ENCODE measurements at regions not wholly inside any gene's neighbourhood (a gene's known extent, or its start where the extent isn't known, plus 50 kb on each side); places are given as distances from the start of the nearest gene placed in this dataset.

DNA sequence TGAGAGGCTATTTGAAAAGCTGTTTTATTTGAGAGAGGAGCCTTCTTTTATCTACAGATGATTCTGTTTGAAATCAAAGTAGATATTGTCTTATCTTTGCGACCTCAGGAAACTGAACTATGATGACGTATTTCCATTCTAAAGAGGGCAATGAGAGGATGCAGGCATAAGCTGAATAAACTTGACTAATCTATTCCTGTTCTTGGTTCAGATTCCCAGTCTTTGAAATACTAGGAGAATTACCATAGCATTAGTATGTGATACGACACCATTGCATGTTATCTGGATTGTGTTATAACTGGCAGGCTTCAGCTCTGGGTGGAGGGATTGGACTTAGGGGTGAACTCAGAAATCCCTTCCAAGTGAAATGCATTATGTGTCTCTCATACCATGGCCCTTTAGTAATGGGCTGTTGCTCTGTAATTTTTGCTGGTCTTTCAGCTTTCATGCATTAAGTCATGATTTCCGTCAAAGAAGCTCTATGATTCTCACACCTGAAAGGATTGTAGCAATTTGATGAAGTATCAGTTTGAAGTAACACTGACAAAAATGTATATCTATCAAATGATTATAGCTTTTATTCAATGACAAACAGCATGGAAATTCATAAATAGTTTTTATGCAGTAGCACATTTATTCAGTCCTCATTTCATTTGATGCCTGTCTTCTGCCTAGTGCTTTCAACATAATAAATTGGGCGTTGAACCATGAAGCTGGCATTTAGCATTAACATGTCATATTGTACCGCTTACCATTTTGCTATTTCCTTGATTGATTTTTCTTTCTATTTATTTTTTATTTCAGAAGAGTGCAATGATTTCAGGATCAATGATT lies 138.4 kb upstream of the SPACA1 start:
- no peak for DNase-seq (ENCODE audit: low spot score)

DNA sequence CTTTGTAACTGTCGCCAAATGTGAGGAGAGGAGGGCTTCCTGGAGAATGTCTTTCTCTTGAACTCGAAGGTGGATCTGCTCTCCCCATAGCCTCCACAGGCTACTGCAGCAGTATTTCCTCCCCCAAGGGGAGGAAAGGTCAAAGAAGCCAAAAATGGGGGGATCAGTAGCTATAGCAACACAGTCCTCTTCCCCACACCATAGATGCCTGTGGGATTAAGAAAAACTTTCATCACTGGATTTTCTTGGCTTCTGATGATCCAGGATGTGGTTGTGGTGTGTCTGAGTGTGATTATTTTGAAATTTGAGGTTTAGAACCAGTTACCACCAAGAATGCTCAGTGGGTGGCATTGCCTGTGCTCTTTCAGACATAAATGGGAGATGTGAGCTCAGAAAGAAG lies 140.1 kb upstream of the SPACA1 start:
- DNase-seq (ENCODE audit: low spot score): no peak

DNA sequence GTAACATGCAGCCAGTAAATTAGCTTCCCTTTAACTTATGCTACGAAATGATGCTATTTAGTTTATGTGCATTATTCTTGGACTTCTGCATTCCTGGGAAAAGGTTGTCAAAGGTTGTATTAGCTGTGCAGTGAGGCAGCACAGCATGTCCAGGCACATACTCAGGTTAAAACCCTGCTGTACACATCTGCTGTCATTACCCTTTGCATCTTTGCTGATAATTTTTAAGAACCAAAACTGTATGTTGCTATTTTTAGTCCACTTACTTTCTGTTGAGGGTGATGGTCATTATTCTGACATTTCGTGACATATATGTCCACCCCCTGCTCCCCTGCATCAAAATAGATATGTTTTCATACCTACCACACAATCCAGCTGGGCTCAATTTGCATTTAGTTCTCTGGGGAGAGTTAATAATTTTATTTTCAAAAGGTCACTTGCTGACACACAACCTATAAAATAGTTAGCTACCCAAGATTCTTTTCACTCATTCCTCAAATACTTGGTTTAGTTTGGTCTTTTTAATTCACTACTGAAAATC lies 142.5 kb upstream of the SPACA1 start:
- DNase-seq (ENCODE audit: low spot score): no peak

DNA sequence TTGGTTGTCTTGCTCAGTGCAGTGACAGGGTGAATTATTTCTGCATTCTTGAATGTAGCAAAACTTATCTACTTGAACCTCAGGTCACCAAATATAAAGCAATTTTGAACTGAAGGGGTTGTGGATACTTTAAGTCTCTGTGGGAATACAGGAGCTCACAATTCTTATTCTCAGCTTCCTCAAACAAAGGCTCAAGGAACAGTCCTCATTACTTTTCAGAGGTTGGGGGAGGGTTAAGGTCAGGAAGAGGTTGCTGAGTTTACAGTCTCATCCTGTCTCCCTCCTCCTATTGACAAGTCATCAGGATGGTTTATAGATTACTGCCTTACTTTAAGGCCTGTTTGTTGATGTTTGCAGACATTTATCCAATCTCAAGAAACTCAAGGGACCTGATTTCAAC lies 143.6 kb upstream of the SPACA1 start:
- no peak for DNase-seq (ENCODE audit: low spot score)

DNA sequence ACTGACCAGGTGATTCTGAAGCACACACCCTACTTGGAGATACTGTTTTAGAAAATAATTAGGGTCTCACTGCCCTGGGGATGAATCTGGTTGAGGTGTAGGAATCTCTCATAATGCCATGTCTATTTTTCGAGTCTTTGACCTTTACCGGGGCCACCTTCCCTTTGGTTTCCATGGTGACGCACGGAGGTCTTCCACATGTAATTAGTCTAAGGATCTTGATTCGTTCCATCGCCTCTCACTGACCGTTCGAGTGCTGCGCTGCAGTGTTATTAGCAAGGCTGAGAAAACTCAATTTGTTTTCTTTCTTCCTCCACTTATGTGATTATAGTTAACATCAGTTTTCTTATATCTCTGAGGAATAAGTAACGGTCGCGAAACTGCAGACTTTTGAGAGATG lies 144.3 kb upstream of the SPACA1 start:
- no peak for DNase-seq (ENCODE audit: low spot score)

DNA sequence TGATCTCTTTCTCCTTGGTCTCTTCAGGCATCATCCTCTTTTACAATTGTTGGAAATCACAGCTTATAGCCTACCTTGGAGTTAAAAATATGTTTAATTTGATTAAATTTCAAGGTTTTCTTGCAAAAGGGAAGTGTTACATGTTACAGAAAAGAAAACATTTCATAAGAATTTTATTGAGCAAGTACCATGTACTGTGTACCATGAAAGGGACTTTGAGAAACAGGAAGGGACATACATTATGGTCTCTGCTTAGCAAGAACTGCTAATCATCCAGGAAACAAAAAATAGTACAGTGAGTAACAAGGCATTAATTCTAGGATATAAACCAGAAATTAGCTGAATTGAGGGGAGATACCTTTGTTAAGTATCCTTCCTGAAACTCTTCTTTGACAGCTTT lies 145.3 kb upstream of the SPACA1 start:
- no peak for DNase-seq (ENCODE audit: low spot score)

DNA sequence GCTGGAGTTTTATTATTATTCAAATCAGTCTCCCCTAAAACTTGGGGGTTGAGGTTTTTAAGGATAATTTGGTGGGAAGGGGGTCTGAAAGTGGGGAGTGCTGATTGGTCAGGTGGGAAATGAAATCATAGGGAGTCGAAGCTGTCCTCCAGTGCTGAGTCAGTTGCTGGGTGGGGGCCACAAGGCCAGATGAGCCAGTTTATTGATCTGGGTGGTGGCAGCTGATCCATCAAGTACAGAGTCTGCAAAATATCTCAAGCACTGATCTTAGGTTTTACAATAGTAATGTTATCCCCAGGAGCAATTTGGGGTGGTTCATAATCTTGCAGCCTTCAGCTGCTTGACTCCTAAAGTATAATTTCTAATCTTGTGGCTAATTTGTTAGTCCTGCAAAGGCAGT lies 146.0 kb upstream of the SPACA1 start:
- DNase-seq (ENCODE audit: low spot score): no peak

DNA sequence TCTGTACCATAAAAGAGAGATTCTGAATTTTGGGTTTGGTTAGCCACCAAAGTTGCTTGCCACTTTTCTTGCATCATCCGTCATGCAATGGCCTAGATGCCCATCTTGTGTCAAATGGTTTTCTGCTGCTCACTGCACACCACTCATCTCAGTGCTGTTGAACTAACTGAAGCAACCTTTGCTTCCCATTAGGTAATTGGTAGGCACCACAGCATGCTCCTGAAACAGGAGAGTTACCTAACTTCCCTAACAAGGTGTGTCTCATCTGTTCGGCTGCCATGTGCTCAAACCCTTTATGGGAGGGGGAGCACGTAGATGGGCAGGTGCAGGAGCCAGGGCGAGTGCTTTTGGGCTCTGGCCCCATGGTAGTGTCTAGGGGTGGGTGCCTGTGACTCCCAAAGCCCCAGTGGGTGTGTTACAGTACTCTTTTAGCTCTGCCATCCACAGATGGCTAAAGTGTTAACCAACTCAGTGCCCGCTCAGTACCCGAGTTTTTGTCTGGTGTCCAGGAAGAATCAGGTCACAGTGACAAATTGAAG lies 147.4 kb upstream of the SPACA1 start:
- no peak for DNase-seq (ENCODE audit: low spot score)

DNA sequence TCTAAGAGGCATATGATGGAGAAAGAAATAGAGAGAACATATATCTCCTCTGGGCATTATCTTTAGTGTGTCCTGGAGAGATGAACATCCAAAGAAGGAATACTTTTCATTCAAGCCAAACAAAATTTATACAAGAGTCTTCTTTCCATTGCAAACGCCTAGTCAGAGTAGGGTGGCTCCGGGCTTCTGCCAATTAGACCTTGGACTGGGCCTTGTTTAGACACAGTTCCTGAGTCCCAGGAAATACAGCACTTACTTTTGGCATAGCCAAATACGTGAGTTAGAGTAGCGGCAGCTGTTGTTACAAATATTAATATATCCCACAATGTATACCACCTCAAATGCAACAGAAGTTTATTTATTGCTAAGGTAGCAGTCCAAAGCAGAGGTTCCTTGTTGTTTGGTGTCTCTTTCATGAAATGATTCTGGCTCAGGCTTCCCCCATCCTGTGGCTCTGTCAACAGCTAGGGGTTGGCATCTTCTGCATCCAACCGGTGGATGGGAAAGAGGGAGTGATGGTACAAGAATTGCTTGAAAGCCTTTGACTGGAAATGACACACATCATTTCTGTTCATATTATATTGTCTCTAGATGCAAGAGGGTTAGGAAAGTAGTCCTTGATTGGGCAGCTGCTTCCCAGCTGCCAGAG lies 148.0 kb upstream of the SPACA1 start:
- no peak for DNase-seq (ENCODE audit: low spot score)

DNA sequence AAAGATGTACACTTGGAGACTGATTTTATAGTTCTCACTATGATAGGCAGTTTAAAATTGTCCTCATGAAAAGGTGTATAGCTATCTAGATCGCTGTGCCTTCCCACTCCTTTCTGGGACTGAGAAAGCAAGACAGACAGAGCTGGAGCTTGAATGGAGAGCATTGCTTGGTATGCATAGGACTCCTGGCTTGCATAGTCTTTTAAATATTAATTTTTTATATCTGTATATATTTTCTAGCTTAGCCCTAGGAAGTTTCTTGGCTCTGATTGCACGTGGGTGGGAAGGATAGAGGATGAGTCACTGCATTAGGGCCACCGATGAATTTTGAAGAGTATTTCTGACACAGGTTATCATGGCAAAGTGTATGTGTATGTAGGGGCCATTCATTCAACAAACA lies 150.0 kb upstream of the SPACA1 start:
- peak; percentile 52 for DNase-seq (ENCODE audit: low spot score)

DNA sequence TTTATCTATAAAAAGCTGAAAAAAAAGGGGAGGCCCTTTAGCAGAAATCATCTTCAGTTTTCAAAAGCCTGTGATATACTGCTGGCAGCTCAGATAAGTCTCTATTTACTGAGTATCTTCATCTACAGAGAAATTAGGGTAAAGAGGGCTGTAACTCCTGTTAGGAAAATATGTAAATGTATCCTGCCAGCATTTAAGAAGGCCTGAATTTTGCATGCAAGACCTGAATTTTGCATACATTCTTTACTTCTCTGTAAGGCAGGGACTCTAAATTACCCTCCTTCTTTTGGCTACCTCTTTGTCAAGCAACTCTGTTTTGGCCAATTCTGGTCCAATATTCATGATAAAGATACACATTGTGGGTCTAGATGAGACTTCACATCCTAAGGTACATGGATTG lies 150.6 kb upstream of the SPACA1 start:
- no peak for DNase-seq (ENCODE audit: low spot score)

DNA sequence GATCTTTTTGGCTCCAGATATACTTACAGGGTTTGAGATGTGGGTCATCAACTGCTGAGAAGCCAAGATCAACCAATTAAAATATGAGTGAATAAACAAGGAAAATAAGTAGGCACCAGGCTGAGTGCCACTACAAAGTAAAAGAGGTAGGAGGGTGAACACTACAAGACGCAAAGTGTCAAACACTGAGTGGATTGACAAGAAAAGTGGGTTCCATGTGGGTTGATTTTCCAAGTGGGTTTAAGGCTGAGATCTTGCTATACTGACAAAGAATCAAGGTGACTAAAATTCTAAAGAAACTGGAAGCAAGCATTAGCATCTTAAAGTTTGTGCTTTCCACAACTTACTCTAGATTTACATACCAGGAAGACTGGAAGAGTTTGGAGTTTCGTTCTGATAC lies 160.4 kb upstream of the SPACA1 start:
- DNase-seq (ENCODE audit: low spot score): peak; percentile 63

DNA sequence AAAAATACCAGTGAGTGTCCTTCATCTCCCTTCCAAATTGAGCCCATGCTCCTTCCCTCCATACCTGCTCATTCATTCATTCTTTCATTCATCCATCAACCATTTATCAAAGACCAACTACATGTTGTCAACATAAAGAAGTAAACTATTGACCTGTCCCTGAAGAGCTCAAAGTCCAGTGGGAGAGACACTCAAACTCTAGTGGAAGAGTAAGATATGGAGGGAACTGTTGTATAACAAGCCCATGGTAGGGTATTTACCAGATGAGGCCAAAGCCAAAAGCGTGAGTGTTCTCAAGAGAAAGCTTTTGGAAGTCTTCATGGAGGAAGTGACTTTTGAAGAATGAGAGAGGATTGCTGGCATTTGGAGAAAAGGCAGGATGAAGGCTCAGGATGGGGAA lies 163.4 kb upstream of the SPACA1 start:
- DNase-seq (ENCODE audit: low spot score): no peak

DNA sequence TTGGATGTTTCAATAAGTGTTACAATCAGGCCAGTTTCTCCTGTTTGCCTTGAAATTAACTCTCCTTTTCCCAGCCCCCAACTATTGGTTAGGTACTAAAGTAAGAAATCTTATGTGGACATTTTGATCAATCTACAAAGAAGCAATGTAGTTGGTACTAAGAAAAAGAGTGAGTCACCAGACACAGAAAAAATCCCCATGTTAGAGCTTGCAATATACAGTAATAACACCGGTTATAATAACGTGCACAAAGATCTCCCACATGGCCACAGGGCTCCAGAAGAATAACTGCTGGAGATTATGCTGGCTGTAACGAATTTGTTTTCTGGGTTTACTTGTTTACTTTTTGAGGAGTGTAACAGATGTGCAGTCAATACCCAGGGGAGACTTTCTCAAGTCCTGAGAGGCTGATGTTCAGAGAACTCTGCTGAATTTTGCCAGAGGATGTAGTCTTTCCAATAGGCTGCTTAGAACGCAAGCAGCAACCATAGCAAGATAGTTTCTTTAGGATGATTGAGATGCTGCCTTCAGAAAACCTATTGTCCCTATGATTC lies 166.2 kb upstream of the SPACA1 start:
- no peak for DNase-seq (ENCODE audit: low spot score)

DNA sequence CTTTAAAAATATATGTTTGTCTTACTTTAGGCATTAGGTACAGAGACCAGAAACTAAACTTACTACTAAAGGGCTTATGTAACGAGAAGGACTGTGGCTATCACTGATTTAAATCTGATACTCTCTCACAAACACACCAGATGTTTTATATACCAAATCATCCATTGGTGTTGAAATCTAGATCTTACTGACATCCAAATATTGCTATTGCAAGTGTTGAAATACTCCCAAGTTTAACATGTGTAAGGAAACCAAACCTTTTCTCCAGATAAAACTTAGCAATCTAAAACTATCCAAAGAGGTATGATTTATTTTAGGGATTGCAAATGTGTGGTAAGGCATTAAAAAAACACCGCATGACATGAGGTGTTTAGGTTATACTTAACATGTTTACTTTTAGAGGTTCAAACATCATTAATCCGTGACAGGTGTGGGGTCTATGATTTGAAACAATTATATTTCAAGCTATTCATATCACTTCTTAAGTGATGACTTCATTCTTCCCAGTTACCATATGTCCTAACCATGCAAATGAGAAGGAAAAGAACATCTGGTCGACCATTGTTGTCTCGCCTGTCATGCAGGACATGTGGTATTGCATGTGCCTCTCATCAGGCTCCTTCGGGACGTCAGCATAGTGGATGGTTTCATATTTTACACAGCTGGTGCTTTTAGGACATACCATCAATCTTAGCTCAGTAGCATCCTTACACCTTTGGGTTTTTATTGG lies 168.3 kb upstream of the SPACA1 start:
- no peak for DNase-seq (ENCODE audit: low spot score)

DNA sequence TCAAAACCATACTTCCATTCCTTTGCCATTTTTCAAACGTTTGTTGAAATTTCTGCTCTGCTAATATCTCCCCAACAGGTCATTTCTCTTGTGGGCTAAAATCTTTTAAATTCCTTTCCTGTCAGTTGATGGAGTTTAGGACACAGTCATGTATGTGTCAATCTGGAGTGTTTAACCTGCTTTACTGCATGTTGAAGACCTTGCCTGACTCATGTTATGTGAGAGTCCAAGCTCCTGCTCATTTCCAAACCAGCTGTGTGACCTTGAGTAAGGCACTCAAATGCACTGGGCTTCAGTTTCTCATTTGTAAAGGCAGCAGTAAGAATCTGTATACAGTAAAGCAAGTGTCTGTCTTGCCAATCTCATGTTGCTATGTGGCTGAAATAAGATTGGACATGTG lies 171.9 kb upstream of the SPACA1 start:
- DNase-seq (ENCODE audit: low spot score): no peak

DNA sequence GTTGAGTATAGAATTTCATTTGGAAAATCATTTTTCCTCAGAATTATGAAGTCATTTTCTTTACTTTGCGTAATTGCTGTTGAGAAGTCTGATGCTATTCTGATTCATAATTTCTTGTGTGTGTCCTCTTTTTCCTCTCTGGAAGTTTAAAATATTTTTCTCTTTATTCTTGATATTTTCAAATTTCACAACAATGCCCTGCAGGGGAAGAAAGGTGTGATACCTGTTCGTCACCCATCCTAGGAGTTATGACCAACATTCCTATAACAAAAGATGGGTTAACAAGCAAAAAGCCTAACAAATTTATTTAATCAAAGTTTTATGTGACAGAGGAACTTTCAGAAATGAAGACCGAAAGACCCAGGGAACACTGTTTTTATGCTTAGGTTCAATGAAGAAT lies 171.5 kb upstream of the AKIRIN2 start:
- DNase-seq (ENCODE audit: low spot score): no peak

DNA sequence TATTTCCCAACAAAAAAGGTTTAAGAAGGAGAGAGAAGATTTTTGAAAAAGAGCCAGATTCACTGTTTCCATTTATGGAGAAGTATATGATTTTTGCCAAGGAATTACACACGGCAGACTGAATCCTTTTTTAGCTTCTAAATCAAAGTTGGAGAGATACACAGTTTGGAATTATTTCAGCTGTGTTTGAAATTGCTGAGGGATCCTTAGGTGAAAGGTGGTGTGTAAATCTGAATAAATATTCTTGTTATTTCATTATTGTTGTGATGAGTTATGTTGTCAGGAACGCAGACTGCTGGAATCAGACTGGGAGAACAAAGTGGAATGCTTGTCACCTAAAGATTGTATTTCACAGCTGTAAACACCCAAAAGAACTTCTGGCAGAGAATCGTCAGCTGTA lies 168.5 kb upstream of the AKIRIN2 start:
- no peak for DNase-seq (ENCODE audit: low spot score)

DNA sequence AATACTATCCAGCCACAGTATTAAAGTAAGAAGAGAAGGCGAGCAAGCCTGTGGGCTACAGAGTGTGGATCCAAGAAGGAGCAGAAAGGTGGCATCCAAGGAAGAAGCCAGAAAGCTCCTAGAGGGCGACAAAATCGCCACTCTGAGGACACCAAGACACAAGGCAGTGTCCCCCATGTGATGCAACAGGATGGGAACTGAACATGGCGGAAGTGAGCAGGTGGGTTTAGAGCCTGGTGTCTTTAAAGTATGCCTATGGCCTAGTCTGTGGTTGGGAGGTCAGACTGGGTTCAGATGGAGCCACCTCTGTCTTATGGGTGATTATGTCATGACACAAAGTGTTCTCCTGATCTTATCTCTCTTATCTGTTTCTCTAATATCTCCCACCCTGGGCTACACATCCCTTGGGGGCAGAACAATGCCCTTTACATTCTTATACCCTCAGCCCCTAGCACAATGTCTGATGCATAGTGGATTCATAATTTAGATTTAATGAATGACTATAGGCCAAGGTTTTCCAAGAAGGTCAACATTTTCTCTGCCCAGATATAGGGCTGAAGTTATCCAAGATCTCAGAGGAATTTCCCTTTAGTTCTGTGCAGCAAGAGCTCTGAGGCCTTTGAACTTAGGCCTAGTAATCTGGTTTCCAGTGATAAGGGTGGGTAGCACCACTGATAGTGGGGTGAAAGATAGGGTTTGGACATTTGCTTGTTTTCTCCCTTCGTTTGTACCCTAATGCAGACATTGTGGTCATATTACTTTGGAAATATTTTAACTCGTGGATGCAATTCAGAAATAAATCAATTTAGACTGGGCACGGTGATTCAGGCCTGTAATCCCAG lies 167.3 kb upstream of the AKIRIN2 start:
- no peak for DNase-seq (ENCODE audit: low spot score)

DNA sequence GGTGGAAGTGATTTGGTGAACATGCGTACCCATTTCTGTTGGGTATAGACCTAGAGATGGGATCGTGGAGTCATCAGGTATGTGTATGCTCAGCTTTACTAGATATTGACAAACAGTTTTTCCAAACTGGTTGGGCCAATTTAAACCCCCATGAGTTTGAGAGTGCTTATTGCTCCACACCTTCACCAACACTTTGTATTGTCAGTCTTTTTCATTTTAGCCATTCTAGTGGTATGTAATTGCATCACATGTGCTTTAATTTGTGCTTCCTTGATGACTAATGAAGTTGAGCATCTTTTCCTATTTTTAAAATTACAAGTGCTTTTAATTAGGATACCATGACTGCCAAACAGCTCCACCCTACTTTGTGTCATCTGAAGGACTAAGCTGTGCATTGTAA lies 158.9 kb upstream of the AKIRIN2 start:
- DNase-seq (ENCODE audit: low spot score): no peak

DNA sequence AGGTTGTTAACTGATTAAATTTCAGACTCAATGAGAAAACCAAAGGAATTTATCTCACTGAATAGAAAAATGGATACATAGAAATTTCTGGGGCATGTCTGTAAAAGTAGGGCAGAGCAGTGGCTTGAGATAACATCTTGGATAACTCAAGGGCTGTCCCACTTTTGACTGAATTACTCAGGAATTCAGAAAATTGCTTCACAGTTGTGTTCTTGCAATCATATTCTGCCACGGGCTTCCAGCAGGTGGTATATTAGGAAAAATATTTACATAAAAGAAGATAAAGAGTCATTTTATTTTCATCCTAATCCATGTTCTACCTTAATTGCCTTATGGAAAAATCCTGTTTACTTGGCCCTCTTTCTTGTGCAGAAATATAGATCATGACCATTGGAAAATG lies 156.4 kb upstream of the AKIRIN2 start:
- DNase-seq (ENCODE audit: low spot score): peak; percentile 15

All from putamen (tissue), 1 donor.